Activated B cell treated with CpG ODN at 0.5 μM for 24 hours (primary cell): ENCODE measurements at regions not wholly inside any gene's neighbourhood (a gene's known extent, or its start where the extent isn't known, plus 50 kb on each side); places are given as distances from the start of the nearest gene placed in this dataset.

Source experiments
- ATAC-seq: fragments of 200-7000 bp; cut with Tn5 transposase; one replicate; pipeline ENCODE4 v1.10.0; 2021; ENCODE audit warnings: low read depth, mild to moderate bottlenecking, moderate library complexity
- CTCF ChIA-PET: fragments of 350-600 bp; sonication (Branson Sonifier 250); formaldehyde crosslinking; loops from one replicate; lab custom pipeline; 2021; ENCODE audit warnings: antibody characterized with exemption; lab: Charles Lee
- POLR2A ChIA-PET: fragments of 350-600 bp; sonication (Branson Sonifier 250); formaldehyde crosslinking; loops from one replicate; lab custom pipeline; 2021; ENCODE audit warnings: antibody characterized with exemption; lab: Charles Lee
- DNase-seq: peaks from one replicate; pipeline ENCODE4 v3.0.0; 2022
- H3K27ac Mint-ChIP-seq: one replicate; pipeline ENCODE4 v1.8.0; 2020; ENCODE audit warnings: mixed read lengths
- H3K27me3 Mint-ChIP-seq: one replicate; pipeline ENCODE4 v1.8.0; 2021; ENCODE audit warnings: mixed read lengths
- H3K36me3 Mint-ChIP-seq: one replicate; pipeline ENCODE4 v1.8.0; 2021; ENCODE audit warnings: low read depth, mixed read lengths
- H3K4me1 Mint-ChIP-seq: one replicate; pipeline ENCODE4 v1.8.0; 2021; ENCODE audit warnings: mixed read lengths
- H3K4me3 Mint-ChIP-seq: one replicate; pipeline ENCODE4 v1.8.0; 2020; ENCODE audit warnings: mild to moderate bottlenecking, mixed read lengths
- H3K9me3 Mint-ChIP-seq: one replicate; pipeline ENCODE4 v1.8.0; 2020; ENCODE audit warnings: mixed read lengths
- CTCF ChIP-seq: fragments of 200-600 bp; IDR thresholded peaks from one replicate; pipeline ENCODE4 v1.8.0; 2022; ENCODE audit warnings: antibody characterized with exemption, mild to moderate bottlenecking
- intact Hi-C: fragments of 100-400 bp; cut with micrococcal nuclease; formaldehyde crosslinking; loops from one replicate; pipeline ENCODE4 v1.15.1; 2024

GRCh38 chr18:61664419-61665084 lies 228.3 kb downstream of the RNF152 start:
- no peaks in the 10 kb centered on the region for H3K4me1 Mint-ChIP-seq
- no peak for DNase-seq
- no peaks in the 10 kb centered on the region for H3K36me3 Mint-ChIP-seq
- H3K27ac Mint-ChIP-seq, result no peak overlapping the region
- H3K4me3 Mint-ChIP-seq, result no peak overlapping the region
- ATAC-seq, result no peak
- POLR2A ChIA-PET, result no interaction called here
- peaks cover 4% of the 10 kb centered on the region for H3K27me3 Mint-ChIP-seq
- TF ChIP-seq CTCF, result no peak
- intact Hi-C loops, result no loop called here
- no peaks in the 10 kb centered on the region for H3K9me3 Mint-ChIP-seq
- CTCF ChIA-PET, result no interaction called here

- Mint-ChIP-seq H3K9me3 (no peaks in the 10 kb centered on the region), H3K27ac (no peak overlapping the region), H3K4me1 (no peaks in the 10 kb centered on the region), H3K27me3 (peaks cover 4% of the 10 kb centered on the region), H3K36me3 (no peaks in the 10 kb centered on the region), H3K4me3 (no peak overlapping the region)
- intact Hi-C loops, result no loop called here
- ChIA-PET CTCF (no interaction called here), POLR2A (no interaction called here)
- ATAC-seq (no peak), DNase-seq (no peak)
- no peak for TF ChIP-seq CTCF
Observed at GRCh38 chr18:61662726-61663125, 230.1 kb downstream of the RNF152 start.

GRCh38 chr18:61658431-61658830 lies 234.4 kb downstream of the RNF152 start:
- DNase-seq (no peak), ATAC-seq (no peak)
- Mint-ChIP-seq H3K36me3 (no peaks in the 10 kb centered on the region), H3K27me3 (peaks cover 4% of the 10 kb centered on the region), H3K27ac (no peak overlapping the region), H3K4me3 (no peak overlapping the region), H3K9me3 (peaks cover 2% of the 10 kb centered on the region), H3K4me1 (no peaks in the 10 kb centered on the region)
- CTCF ChIA-PET, result no interaction called here
- no peak for TF ChIP-seq CTCF
- POLR2A ChIA-PET, result no interaction called here
- intact Hi-C loops, result no loop called here

- no peak for ATAC-seq
- no peak for DNase-seq
- TF ChIP-seq CTCF, result no peak
- no peak overlapping the region for H3K27ac Mint-ChIP-seq
- H3K36me3 Mint-ChIP-seq, result no peaks in the 10 kb centered on the region
- peaks cover 2% of the 10 kb centered on the region for H3K9me3 Mint-ChIP-seq
- CTCF ChIA-PET, result no interaction called here
- H3K4me1 Mint-ChIP-seq, result no peaks in the 10 kb centered on the region
- POLR2A ChIA-PET, result no interaction called here
- H3K27me3 Mint-ChIP-seq, result no peaks in the 10 kb centered on the region
- no peak overlapping the region for H3K4me3 Mint-ChIP-seq
- intact Hi-C loops, result no loop called here
Observed at GRCh38 chr18:61657066-61657732, 235.6 kb downstream of the RNF152 start.

GRCh38 chr18:61655630-61656029 lies 237.2 kb downstream of the RNF152 start:
- Mint-ChIP-seq H3K4me3 (no peak overlapping the region), H3K36me3 (no peaks in the 10 kb centered on the region), H3K4me1 (no peaks in the 10 kb centered on the region), H3K9me3 (peaks cover 2% of the 10 kb centered on the region), H3K27ac (no peak overlapping the region), H3K27me3 (no peaks in the 10 kb centered on the region)
- TF ChIP-seq CTCF, result no peak
- intact Hi-C loops, result no loop called here
- DNase-seq, result no peak
- CTCF ChIA-PET, result no interaction called here
- POLR2A ChIA-PET, result no interaction called here
- no peak for ATAC-seq
